GM21367 (cell line): ENCODE measurements at regions not wholly inside any gene's neighbourhood (a gene's known extent, or its start where the extent isn't known, plus 50 kb on each side); places are given as distances from the start of the nearest gene placed in this dataset.

Experiments
- ATAC-seq: cut with Tn5 transposase; IDR thresholded peaks from one replicate; pipeline ENCODE4 v1.9.1; 2021; ENCODE audit not compliant: unreplicated experiment

GRCh38 chr13:43983373-43983772 is 103.7 kb downstream of the LACC1 start:
- no peak for ATAC-seq

GRCh38 chr13:43984292-43984691 is 104.6 kb downstream of the LACC1 start:
- no peak for ATAC-seq

- no peak for ATAC-seq
Measured at GRCh38 chr13:43985422-43986072, 105.8 kb downstream of the LACC1 start.

- ATAC-seq: no peak
Measured at GRCh38 chr13:43986421-43986981, 106.8 kb downstream of the LACC1 start.

- ATAC-seq: no peak
Measured at GRCh38 chr13:43988302-43988701, 108.6 kb downstream of the LACC1 start.

- ATAC-seq: no peak
Measured at GRCh38 chr13:43990021-43990420, 110.3 kb downstream of the LACC1 start.

GRCh38 chr13:43990829-43991228 is 111.1 kb downstream of the LACC1 start:
- ATAC-seq: no peak

- no peak for ATAC-seq
Measured at GRCh38 chr13:43991773-43992201, 112.1 kb downstream of the LACC1 start.

- ATAC-seq: no peak
Measured at GRCh38 chr13:43992211-43992610, 112.5 kb downstream of the LACC1 start.

- no peak for ATAC-seq
Measured at GRCh38 chr13:43994999-43995859, 115.5 kb downstream of the LACC1 start.

- no peak for ATAC-seq
Measured at GRCh38 chr13:43996221-43996620, 116.5 kb downstream of the LACC1 start.

GRCh38 chr13:44003481-44003880 is 123.8 kb downstream of the LACC1 start:
- no peak for ATAC-seq

- ATAC-seq: no peak
Measured at GRCh38 chr13:44004878-44005277, 125.2 kb downstream of the LACC1 start.

GRCh38 chr13:44007451-44007850 is 127.7 kb downstream of the LACC1 start:
- no peak for ATAC-seq

- ATAC-seq: no peak
Measured at GRCh38 chr13:44011036-44011435, 131.3 kb downstream of the LACC1 start.

GRCh38 chr13:44012910-44013757 is 133.4 kb downstream of the LACC1 start:
- ATAC-seq: no peak

GRCh38 chr13:44013758-44014291 is 134.1 kb downstream of the LACC1 start:
- no peak for ATAC-seq

- no peak for ATAC-seq
Measured at GRCh38 chr13:44014501-44014900, 134.8 kb downstream of the LACC1 start.

GRCh38 chr13:44015118-44015517 is 135.4 kb downstream of the LACC1 start:
- no peak for ATAC-seq

GRCh38 chr13:44015811-44016210 is 136.1 kb downstream of the LACC1 start:
- no peak for ATAC-seq

GRCh38 chr13:44017756-44018309 is 138.1 kb downstream of the LACC1 start:
- no peak for ATAC-seq
